ENCODE measurements at regions not wholly inside any gene's neighbourhood (a gene's known extent, or its start where the extent isn't known, plus 50 kb on each side); places are given as distances from the start of the nearest gene placed in this dataset.

- H3K4me1 ChIP-seq (ENCODE audit: control insufficient read depth in 2 of 2, insufficient read depth in 2 of 2, low read length in 2 of 2), result peaks cover 5 to 14% of the 10 kb centered on the region in 2 donors
- H3K9ac ChIP-seq (ENCODE audit: low read depth in 1 of 2, low read length in 2 of 2), result no peak overlapping the region
- H3K27me3 ChIP-seq (ENCODE audit: control insufficient read depth in 2 of 2, insufficient read depth in 2 of 2, low read length in 2 of 2), result no peaks in the 10 kb centered on the region
- H3K4me3 ChIP-seq (ENCODE audit: low read length in 2 of 2), result no peak overlapping the region
- H3K9me3 ChIP-seq (ENCODE audit: control insufficient read depth in 2 of 2, low read length in 2 of 2), result no peaks in the 10 kb centered on the region
- no peak overlapping the region for H3K27ac ChIP-seq (ENCODE audit: low read depth in 2 of 2, low read length in 2 of 2)
- no peaks in the 10 kb centered on the region for H3K36me3 ChIP-seq (ENCODE audit: control insufficient read depth in 2 of 2, insufficient read depth in 2 of 2, low read length in 2 of 2)
Observed at GRCh38 chr15:77549576-77550288, 83.0 kb downstream of the LINGO1 start.

- H3K9ac ChIP-seq (ENCODE audit: low read depth in 1 of 2, low read length in 2 of 2), result no peak overlapping the region
- H3K4me1 ChIP-seq (ENCODE audit: control insufficient read depth in 2 of 2, insufficient read depth in 2 of 2, low read length in 2 of 2), result peaks cover 5 to 14% of the 10 kb centered on the region in 2 donors
- H3K27ac ChIP-seq (ENCODE audit: low read depth in 2 of 2, low read length in 2 of 2), result no peak overlapping the region
- H3K36me3 ChIP-seq (ENCODE audit: control insufficient read depth in 2 of 2, insufficient read depth in 2 of 2, low read length in 2 of 2), result no peaks in the 10 kb centered on the region
- H3K27me3 ChIP-seq (ENCODE audit: control insufficient read depth in 2 of 2, insufficient read depth in 2 of 2, low read length in 2 of 2), result no peaks in the 10 kb centered on the region
- H3K4me3 ChIP-seq (ENCODE audit: low read length in 2 of 2), result no peak overlapping the region
- H3K9me3 ChIP-seq (ENCODE audit: control insufficient read depth in 2 of 2, low read length in 2 of 2), result no peaks in the 10 kb centered on the region
Observed at GRCh38 chr15:77548589-77549557, 83.8 kb downstream of the LINGO1 start.

DNA sequence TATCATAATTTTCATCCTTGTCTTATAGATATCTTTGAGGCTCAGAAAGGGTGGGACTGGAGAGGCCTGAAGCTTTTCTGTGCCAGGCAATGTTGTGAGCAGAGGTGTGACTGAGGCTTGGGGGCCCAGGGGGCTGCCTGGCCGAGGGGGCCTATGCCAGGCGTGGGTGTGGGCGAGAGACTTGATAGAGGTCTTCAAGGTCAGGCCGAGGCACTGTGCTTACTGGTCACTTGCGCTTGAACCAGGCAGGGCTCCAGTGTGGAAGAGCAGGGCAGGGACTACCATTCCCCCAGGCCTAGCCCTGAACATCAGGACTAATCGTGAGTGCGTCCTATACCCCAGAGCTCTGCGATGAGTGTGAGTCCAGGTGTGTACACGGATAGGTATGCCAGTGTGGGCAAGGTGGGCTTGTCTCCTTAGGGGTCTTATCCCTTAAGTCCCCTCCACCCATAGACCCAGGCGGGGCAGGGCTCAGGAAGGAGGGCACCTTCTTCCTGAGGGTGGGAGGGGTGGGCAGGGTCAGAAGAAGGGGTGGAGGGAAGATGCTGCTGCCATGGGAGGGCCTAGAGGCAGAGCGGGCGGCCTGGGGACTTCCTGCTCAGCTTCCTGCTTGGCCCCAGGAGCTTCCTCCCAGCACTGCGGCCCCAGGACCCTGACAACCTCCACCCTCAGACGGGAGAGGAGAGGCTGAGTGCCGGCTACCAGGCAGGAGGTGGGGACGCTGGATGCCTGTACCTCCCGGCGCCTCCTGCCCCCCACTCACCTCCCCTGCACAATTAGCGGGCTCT is 84.7 kb downstream of the LINGO1 start:
- H3K9ac ChIP-seq (ENCODE audit: low read depth in 1 of 2, low read length in 2 of 2), result no peak overlapping the region
- H3K36me3 ChIP-seq (ENCODE audit: control insufficient read depth in 2 of 2, insufficient read depth in 2 of 2, low read length in 2 of 2), result no peaks in the 10 kb centered on the region
- H3K27ac ChIP-seq (ENCODE audit: low read depth in 2 of 2, low read length in 2 of 2), result no peak overlapping the region
- peaks cover 10 to 17% of the 10 kb centered on the region in 2 donors for H3K4me1 ChIP-seq (ENCODE audit: control insufficient read depth in 2 of 2, insufficient read depth in 2 of 2, low read length in 2 of 2)
- H3K4me3 ChIP-seq (ENCODE audit: low read length in 2 of 2), result no peak overlapping the region
- no peaks in the 10 kb centered on the region for H3K9me3 ChIP-seq (ENCODE audit: control insufficient read depth in 2 of 2, low read length in 2 of 2)
- H3K27me3 ChIP-seq (ENCODE audit: control insufficient read depth in 2 of 2, insufficient read depth in 2 of 2, low read length in 2 of 2), result no peaks in the 10 kb centered on the region

DNA sequence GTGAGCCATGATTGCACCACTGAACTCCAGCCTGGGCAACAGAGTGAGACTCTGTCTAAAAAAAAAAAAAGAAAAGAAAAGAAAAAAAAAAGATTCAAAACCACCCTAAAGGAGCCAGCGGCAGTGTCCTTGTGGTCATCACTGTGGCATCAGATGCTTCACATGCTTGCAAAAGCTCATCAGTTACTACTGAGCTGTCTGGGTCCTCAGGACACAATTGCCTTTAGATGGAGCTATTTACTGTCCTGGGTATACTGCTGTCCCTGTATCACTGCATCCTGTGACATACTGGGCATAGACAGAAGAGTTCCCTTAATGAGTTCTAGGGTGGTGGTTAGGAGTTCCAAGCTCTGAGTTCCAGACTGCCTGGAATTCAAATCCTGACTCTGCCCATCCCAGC is 85.8 kb downstream of the LINGO1 start:
- Histone ChIP-seq H3K27ac (ENCODE audit: low read depth in 2 of 2, low read length in 2 of 2) (no peak overlapping the region), H3K27me3 (ENCODE audit: control insufficient read depth in 2 of 2, insufficient read depth in 2 of 2, low read length in 2 of 2) (no peaks in the 10 kb centered on the region), H3K36me3 (ENCODE audit: control insufficient read depth in 2 of 2, insufficient read depth in 2 of 2, low read length in 2 of 2) (no peaks in the 10 kb centered on the region), H3K4me3 (ENCODE audit: low read length in 2 of 2) (no peak overlapping the region), H3K9me3 (ENCODE audit: control insufficient read depth in 2 of 2, low read length in 2 of 2) (no peaks in the 10 kb centered on the region), H3K4me1 (ENCODE audit: control insufficient read depth in 2 of 2, insufficient read depth in 2 of 2, low read length in 2 of 2) (peaks cover 8 to 12% of the 10 kb centered on the region in 2 donors), H3K9ac (ENCODE audit: low read depth in 1 of 2, low read length in 2 of 2) (no peak overlapping the region)

GRCh38 chr15:77546050-77546501 is 86.6 kb downstream of the LINGO1 start:
- Histone ChIP-seq H3K36me3 (ENCODE audit: control insufficient read depth in 2 of 2, insufficient read depth in 2 of 2, low read length in 2 of 2) (no peaks in the 10 kb centered on the region), H3K27ac (ENCODE audit: low read depth in 2 of 2, low read length in 2 of 2) (no peak overlapping the region)

GRCh38 chr15:77545058-77545457 is 87.7 kb downstream of the LINGO1 start:
- H3K27me3 ChIP-seq (ENCODE audit: control insufficient read depth in 2 of 2, insufficient read depth in 2 of 2, low read length in 2 of 2), result no peaks in the 10 kb centered on the region
- peaks cover 3 to 8% of the 10 kb centered on the region in 2 donors for H3K4me1 ChIP-seq (ENCODE audit: control insufficient read depth in 2 of 2, insufficient read depth in 2 of 2, low read length in 2 of 2)

More at GRCh38 chr15:77546050-77546501, 86.6 kb downstream of the LINGO1 start:
- no peaks in the 10 kb centered on the region for H3K9me3 ChIP-seq (ENCODE audit: control insufficient read depth in 2 of 2, low read length in 2 of 2)
- peaks cover 8% of the 10 kb centered on the region in 2 donors for H3K4me1 ChIP-seq (ENCODE audit: control insufficient read depth in 2 of 2, insufficient read depth in 2 of 2, low read length in 2 of 2)
- H3K27me3 ChIP-seq (ENCODE audit: control insufficient read depth in 2 of 2, insufficient read depth in 2 of 2, low read length in 2 of 2), result no peaks in the 10 kb centered on the region
- no peak overlapping the region for H3K9ac ChIP-seq (ENCODE audit: low read depth in 1 of 2, low read length in 2 of 2)
- H3K4me3 ChIP-seq (ENCODE audit: low read length in 2 of 2), result no peak overlapping the region

DNA sequence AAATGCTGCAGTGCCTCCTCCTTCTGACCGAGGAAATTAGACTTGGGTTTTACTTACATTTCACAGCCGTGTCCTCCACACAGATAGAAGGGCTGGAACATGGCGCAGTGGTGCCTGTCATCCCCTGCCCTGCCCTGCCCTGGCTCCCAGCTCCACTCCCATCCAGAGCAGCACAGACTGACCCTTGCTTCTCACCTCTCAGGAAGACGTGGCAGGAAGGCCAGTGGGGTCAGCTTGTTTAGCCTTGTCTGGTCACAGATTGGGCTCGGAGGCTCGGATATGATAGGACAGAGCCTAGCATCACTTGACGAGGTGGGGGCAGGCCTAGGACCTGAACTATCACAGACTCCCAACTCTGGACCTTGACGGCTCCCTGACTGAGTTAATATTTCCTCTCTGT is 88.5 kb downstream of the LINGO1 start:
- Histone ChIP-seq H3K9ac (ENCODE audit: low read depth in 1 of 2, low read length in 2 of 2) (no peak overlapping the region), H3K27ac (ENCODE audit: low read depth in 2 of 2, low read length in 2 of 2) (no peak overlapping the region), H3K4me3 (ENCODE audit: low read length in 2 of 2) (no peak overlapping the region), H3K9me3 (ENCODE audit: control insufficient read depth in 2 of 2, low read length in 2 of 2) (no peaks in the 10 kb centered on the region), H3K36me3 (ENCODE audit: control insufficient read depth in 2 of 2, insufficient read depth in 2 of 2, low read length in 2 of 2) (no peaks in the 10 kb centered on the region), H3K4me1 (ENCODE audit: control insufficient read depth in 2 of 2, insufficient read depth in 2 of 2, low read length in 2 of 2) (peaks cover 3 to 11% of the 10 kb centered on the region in 2 donors), H3K27me3 (ENCODE audit: control insufficient read depth in 2 of 2, insufficient read depth in 2 of 2, low read length in 2 of 2) (no peaks in the 10 kb centered on the region)

More at GRCh38 chr15:77545058-77545457, 87.7 kb downstream of the LINGO1 start:
- no peaks in the 10 kb centered on the region for H3K9me3 ChIP-seq (ENCODE audit: control insufficient read depth in 2 of 2, low read length in 2 of 2)
- H3K9ac ChIP-seq (ENCODE audit: low read depth in 1 of 2, low read length in 2 of 2), result no peak overlapping the region
- no peaks in the 10 kb centered on the region for H3K36me3 ChIP-seq (ENCODE audit: control insufficient read depth in 2 of 2, insufficient read depth in 2 of 2, low read length in 2 of 2)
- no peak overlapping the region for H3K4me3 ChIP-seq (ENCODE audit: low read length in 2 of 2)
- no peak overlapping the region for H3K27ac ChIP-seq (ENCODE audit: low read depth in 2 of 2, low read length in 2 of 2)

- Histone ChIP-seq H3K9ac (ENCODE audit: low read depth in 1 of 2, low read length in 2 of 2) (peak overlapping the region; percentile 68 to 77), H3K4me1 (ENCODE audit: control insufficient read depth in 2 of 2, insufficient read depth in 2 of 2, low read length in 2 of 2) (peaks cover 3 to 13% of the 10 kb centered on the region in 2 donors)
Observed at GRCh38 chr15:77543159-77543882, 89.4 kb downstream of the LINGO1 start.

GRCh38 chr15:77542491-77543001 is 90.2 kb downstream of the LINGO1 start:
- Histone ChIP-seq H3K4me1 (ENCODE audit: control insufficient read depth in 2 of 2, insufficient read depth in 2 of 2, low read length in 2 of 2) (peaks cover 3 to 14% of the 10 kb centered on the region in 2 donors), H3K27me3 (ENCODE audit: control insufficient read depth in 2 of 2, insufficient read depth in 2 of 2, low read length in 2 of 2) (no peaks in the 10 kb centered on the region), H3K36me3 (ENCODE audit: control insufficient read depth in 2 of 2, insufficient read depth in 2 of 2, low read length in 2 of 2) (no peaks in the 10 kb centered on the region), H3K9me3 (ENCODE audit: control insufficient read depth in 2 of 2, low read length in 2 of 2) (no peaks in the 10 kb centered on the region), H3K9ac (ENCODE audit: low read depth in 1 of 2, low read length in 2 of 2) (peak overlapping the region in 1 of 2 donors; percentile 68), H3K27ac (ENCODE audit: low read depth in 2 of 2, low read length in 2 of 2) (no peak overlapping the region), H3K4me3 (ENCODE audit: low read length in 2 of 2) (peak overlapping the region in 1 of 2 donors; percentile 77)

More at GRCh38 chr15:77543159-77543882, 89.4 kb downstream of the LINGO1 start:
- no peaks in the 10 kb centered on the region for H3K27me3 ChIP-seq (ENCODE audit: control insufficient read depth in 2 of 2, insufficient read depth in 2 of 2, low read length in 2 of 2)
- H3K4me3 ChIP-seq (ENCODE audit: low read length in 2 of 2), result peak overlapping the region; percentile 54 to 77
- no peak overlapping the region for H3K27ac ChIP-seq (ENCODE audit: low read depth in 2 of 2, low read length in 2 of 2)
- no peaks in the 10 kb centered on the region for H3K36me3 ChIP-seq (ENCODE audit: control insufficient read depth in 2 of 2, insufficient read depth in 2 of 2, low read length in 2 of 2)
- no peaks in the 10 kb centered on the region for H3K9me3 ChIP-seq (ENCODE audit: control insufficient read depth in 2 of 2, low read length in 2 of 2)

Measured in mucosa of rectum (tissue), 2 donors.